H1 (cell line): ENCODE measurements at regions not wholly inside any gene's neighbourhood (a gene's known extent, or its start where the extent isn't known, plus 50 kb on each side); places are given as distances from the start of the nearest gene placed in this dataset.

Source experiments
- CHD7 ChIP-seq: fragments of 300-600 bp; sonication (generic); IDR thresholded peaks from 2 replicates; pipeline ENCODE4 v1.7.1; 2012; ENCODE audit warnings: low read length, moderate library complexity, mild to moderate bottlenecking, inconsistent platforms; ENCODE audit not compliant: insufficient replicate concordance
- EP300 ChIP-seq, 2 experiments: IDR thresholded peaks; 1 replicate in 1 of 2; 2 replicates in 1 of 2; pipeline ENCODE4 v1.6.1; 2011 to 2012; ENCODE audit warnings: low read depth in 2 of 2, low read length in 2 of 2, mild to moderate bottlenecking in 2 of 2, borderline replicate concordance in 1 of 2, inconsistent platforms in 1 of 2, moderate library complexity in 1 of 2
- GABPA ChIP-seq: IDR thresholded peaks from 2 replicates; pipeline ENCODE4 v1.6.1; 2011; ENCODE audit warnings: mild to moderate bottlenecking, low read length, moderate library complexity, borderline replicate concordance; ENCODE audit not compliant: insufficient read depth
- HDAC2 ChIP-seq, 2 experiments: fragments of 300-600 bp in 1 of 2; sonication (generic) in 1 of 2; IDR thresholded peaks; 2 replicates each; pipeline ENCODE4 v1.6.1; 2011 to 2012; ENCODE audit warnings: low read depth in 2 of 2, low read length in 2 of 2, mild to moderate bottlenecking in 2 of 2, moderate library complexity in 2 of 2, borderline replicate concordance in 1 of 2, inconsistent platforms in 1 of 2
- KDM1A ChIP-seq: fragments of 200-600, 300-600 bp; sonication (generic); IDR thresholded peaks from 2 replicates; pipeline ENCODE4 v1.7.1; 2016; ENCODE audit warnings: mild to moderate bottlenecking, low read length, borderline replicate concordance
- RFX5 ChIP-seq: IDR thresholded peaks from 2 replicates; pipeline ENCODE4 v1.6.1; 2011; ENCODE audit warnings: low read depth, low read length, improper control_type of control experiment, borderline replicate concordance
- SIRT6 ChIP-seq: IDR thresholded peaks from one replicate; pipeline ENCODE4 v1.7.1; 2012; ENCODE audit warnings: low read length, inconsistent platforms
- TAF1 ChIP-seq: IDR thresholded peaks from 2 replicates; pipeline ENCODE4 v1.6.1; 2011; ENCODE audit warnings: mild to moderate bottlenecking, low read depth, low read length
- TAF7 ChIP-seq: optimal IDR thresholded peaks from 2 replicates; pipeline ENCODE3; 2011; ENCODE audit warnings: low read depth, mild to moderate bottlenecking, inconsistent platforms, low read length, moderate library complexity, borderline replicate concordance
- ZNF274 ChIP-seq: IDR thresholded peaks from 2 replicates; pipeline ENCODE4 v1.7.0; 2012; ENCODE audit warnings: low read length, borderline replicate concordance; ENCODE audit errors: extremely low read depth

GRCh38 chr1:82697965-82698364 is 897.2 kb downstream of the ADGRL2 start (continued):
- no peak for TF ChIP-seq ZNF274
- no peak for TF ChIP-seq CHD7
- TF ChIP-seq TAF7: no peak
- no peak for TF ChIP-seq SIRT6
- TF ChIP-seq HDAC2 (IDR thresholded peaks at IDR 0.05; ENCODE audit: borderline replicate concordance in 1 of 2, low read depth in 2 of 2, low read length in 2 of 2): no peak
- no peak for TF ChIP-seq KDM1A
- TF ChIP-seq TAF1: no peak
- TF ChIP-seq RFX5: no peak
- no peak for TF ChIP-seq EP300 (IDR thresholded peaks at IDR 0.05; ENCODE audit: borderline replicate concordance in 1 of 2, low read depth in 2 of 2, low read length in 2 of 2)
- no peak for TF ChIP-seq GABPA
